ENCODE measurements at regions not wholly inside any gene's neighbourhood (a gene's known extent, or its start where the extent isn't known, plus 50 kb on each side); places are given as distances from the start of the nearest gene placed in this dataset.

DNA sequence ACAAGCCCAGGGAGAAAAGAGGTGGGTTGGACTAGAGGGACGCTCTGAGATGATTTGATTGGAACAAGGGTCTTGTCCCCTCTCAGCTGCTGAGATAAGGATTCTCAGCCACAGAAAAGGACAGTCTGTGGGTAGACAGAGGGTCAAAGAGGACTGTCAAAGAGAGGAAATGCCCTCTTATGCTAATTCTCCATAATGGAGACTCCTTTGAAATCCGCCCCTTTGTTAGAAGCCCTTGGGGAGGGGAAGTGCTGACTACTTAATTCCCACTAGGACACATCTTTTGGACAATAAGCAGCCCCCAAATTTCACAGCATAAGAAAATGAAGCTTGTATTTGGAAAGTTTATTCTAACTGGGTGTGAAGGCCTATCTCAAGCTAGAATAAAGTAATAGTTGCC, 176.6 kb downstream of the KTN1 start:
- Histone ChIP-seq H3K4me1 (peaks cover 5% of the 10 kb centered on the region; the same call in 1 of the 2 replicates), H3K9me3 (no peaks in the 10 kb centered on the region), H3K27me3 (replicated peaks; ENCODE audit: control insufficient read depth, insufficient read depth, low read length) (no peaks in the 10 kb centered on the region), H3K36me3 (ENCODE audit: control insufficient read depth, insufficient read depth, low read length) (no peaks in the 10 kb centered on the region), H3K4me3 (ENCODE audit: low read depth, low read length) (no peak overlapping the region)
- BruUV-seq (replicated peaks) = no TSS peak
- Mint-ChIP-seq H3K36me3 (ENCODE audit: insufficient read depth, unreplicated experiment) (no peaks in the 10 kb centered on the region), H3K4me3 (ENCODE audit: unreplicated experiment) (no peak overlapping the region), H3K27ac (ENCODE audit: unreplicated experiment) (no peak overlapping the region), H3K27me3 (ENCODE audit: insufficient read depth, unreplicated experiment) (no peaks in the 10 kb centered on the region), H3K9me3 (ENCODE audit: unreplicated experiment) (no peaks in the 10 kb centered on the region), H3K4me1 (ENCODE audit: low read depth, unreplicated experiment) (peaks cover 16% of the 10 kb centered on the region)
- DNase-seq = no peak
- intact Hi-C loops (cut with micrococcal nuclease; ENCODE audit: unreplicated experiment) = no loop called here
- ChIA-PET CTCF (no interaction called here), POLR2A (no interaction called here)
- TF ChIP-seq, protein P1, sequence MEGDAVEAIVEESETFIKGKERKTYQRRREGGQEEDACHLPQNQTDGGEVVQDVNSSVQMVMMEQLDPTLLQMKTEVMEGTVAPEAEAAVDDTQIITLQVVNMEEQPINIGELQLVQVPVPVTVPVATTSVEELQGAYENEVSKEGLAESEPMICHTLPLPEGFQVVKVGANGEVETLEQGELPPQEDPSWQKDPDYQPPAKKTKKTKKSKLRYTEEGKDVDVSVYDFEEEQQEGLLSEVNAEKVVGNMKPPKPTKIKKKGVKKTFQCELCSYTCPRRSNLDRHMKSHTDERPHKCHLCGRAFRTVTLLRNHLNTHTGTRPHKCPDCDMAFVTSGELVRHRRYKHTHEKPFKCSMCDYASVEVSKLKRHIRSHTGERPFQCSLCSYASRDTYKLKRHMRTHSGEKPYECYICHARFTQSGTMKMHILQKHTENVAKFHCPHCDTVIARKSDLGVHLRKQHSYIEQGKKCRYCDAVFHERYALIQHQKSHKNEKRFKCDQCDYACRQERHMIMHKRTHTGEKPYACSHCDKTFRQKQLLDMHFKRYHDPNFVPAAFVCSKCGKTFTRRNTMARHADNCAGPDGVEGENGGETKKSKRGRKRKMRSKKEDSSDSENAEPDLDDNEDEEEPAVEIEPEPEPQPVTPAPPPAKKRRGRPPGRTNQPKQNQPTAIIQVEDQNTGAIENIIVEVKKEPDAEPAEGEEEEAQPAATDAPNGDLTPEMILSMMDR (IDR thresholded peaks at IDR 0.05; ENCODE audit: insufficient read depth in 1 of 2, low read depth in 1 of 2, low read length in 1 of 2, severe bottlenecking in 1 of 2, unreplicated experiment in 1 of 2) = no peak

DNA sequence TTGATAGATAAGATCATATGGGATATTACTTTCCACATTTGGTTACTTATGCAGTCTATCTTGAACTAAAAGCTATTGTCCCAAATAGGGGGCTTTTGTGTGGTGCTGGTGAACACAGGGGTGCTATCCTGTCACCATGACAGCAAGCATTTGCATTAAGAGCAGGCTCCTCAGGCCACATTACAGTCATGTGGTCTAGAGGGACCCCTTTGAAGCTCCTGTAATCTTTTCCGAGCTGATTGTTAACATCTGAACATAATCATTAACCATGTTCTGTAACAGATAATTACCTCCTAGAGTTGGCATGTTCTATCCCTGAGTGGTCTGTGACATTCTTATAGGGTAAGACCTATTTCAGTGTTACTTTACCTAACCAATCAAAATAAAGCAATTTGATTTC, 178.8 kb downstream of the KTN1 start:
- H3K27me3 Mint-ChIP-seq (ENCODE audit: insufficient read depth, unreplicated experiment) = no peaks in the 10 kb centered on the region
- Histone ChIP-seq H3K36me3 (ENCODE audit: control insufficient read depth, insufficient read depth, low read length) (no peaks in the 10 kb centered on the region), H3K27me3 (replicated peaks; ENCODE audit: control insufficient read depth, insufficient read depth, low read length) (no peaks in the 10 kb centered on the region), H3K9me3 (no peaks in the 10 kb centered on the region), H3K4me3 (ENCODE audit: low read depth, low read length) (no peak overlapping the region), H3K4me1 (peaks cover 5% of the 10 kb centered on the region; the same call in 1 of the 2 replicates)
- H3K4me1 Mint-ChIP-seq (ENCODE audit: low read depth, unreplicated experiment) = peaks cover 16% of the 10 kb centered on the region
- intact Hi-C loops (cut with micrococcal nuclease; ENCODE audit: unreplicated experiment) = no loop called here
- no peaks in the 10 kb centered on the region for H3K36me3 Mint-ChIP-seq (ENCODE audit: insufficient read depth, unreplicated experiment)
- H3K4me3 Mint-ChIP-seq (ENCODE audit: unreplicated experiment) = no peak overlapping the region
- DNase-seq = no peak
- ChIA-PET CTCF (no interaction called here), POLR2A (no interaction called here)
- TF ChIP-seq, protein P1 (IDR thresholded peaks at IDR 0.05; ENCODE audit: insufficient read depth in 1 of 2, low read depth in 1 of 2, low read length in 1 of 2, severe bottlenecking in 1 of 2, unreplicated experiment in 1 of 2) = no peak
- H3K27ac Mint-ChIP-seq (ENCODE audit: unreplicated experiment) = no peak overlapping the region
- no peaks in the 10 kb centered on the region for H3K9me3 Mint-ChIP-seq (ENCODE audit: unreplicated experiment)
- BruUV-seq (replicated peaks) = no TSS peak

DNA sequence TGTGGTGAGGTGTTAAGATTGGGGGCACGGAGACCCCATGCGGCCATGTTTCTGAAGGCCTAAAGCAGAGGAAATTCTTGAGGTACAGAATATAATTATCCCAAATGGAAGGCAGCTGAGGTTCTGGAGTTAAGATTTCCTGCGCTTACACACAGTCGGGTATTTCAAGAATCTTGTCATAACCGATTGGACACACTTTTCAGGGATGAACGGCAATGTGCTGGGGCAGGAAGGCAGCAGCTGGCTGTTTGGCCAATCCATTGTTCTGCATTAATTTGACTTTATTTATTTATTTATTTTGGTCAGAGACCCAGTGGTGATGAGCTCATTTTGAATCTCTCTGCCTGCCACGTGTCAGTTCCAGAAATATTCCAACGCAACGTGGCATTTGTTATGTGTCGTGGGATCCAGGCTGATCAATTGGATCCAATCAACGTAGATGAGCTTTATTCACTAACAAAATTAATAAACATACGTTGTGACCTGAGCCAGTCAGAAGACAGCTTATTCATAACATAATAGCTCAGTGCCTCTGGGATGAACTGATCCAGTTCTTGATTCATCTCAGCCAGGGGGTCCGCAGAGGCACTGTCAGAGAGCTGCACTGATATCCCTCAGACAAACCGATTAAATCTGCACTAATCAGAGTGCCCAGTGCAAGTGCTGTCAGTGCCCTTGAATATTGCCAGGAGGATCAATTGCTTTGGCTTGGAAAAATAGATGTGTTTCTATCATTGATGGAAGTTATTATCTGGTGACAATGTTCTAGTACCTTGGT, 181.0 kb downstream of the KTN1 start:
- no peak overlapping the region for H3K4me3 ChIP-seq (ENCODE audit: low read depth, low read length)
- ChIA-PET CTCF (no interaction called here), POLR2A (no interaction called here)
- no peaks in the 10 kb centered on the region for H3K9me3 Mint-ChIP-seq (ENCODE audit: unreplicated experiment)
- no peaks in the 10 kb centered on the region for H3K27me3 ChIP-seq (replicated peaks; ENCODE audit: control insufficient read depth, insufficient read depth, low read length)
- TF ChIP-seq, protein P1 (IDR thresholded peaks at IDR 0.05; ENCODE audit: insufficient read depth in 1 of 2, low read depth in 1 of 2, low read length in 1 of 2, severe bottlenecking in 1 of 2, unreplicated experiment in 1 of 2) = no peak
- intact Hi-C loops (cut with micrococcal nuclease; ENCODE audit: unreplicated experiment) = no loop called here
- peaks cover 16% of the 10 kb centered on the region for H3K4me1 Mint-ChIP-seq (ENCODE audit: low read depth, unreplicated experiment)
- H3K4me3 Mint-ChIP-seq (ENCODE audit: unreplicated experiment) = no peak overlapping the region
- no peaks in the 10 kb centered on the region for H3K36me3 ChIP-seq (ENCODE audit: control insufficient read depth, insufficient read depth, low read length)
- no peaks in the 10 kb centered on the region for H3K9me3 ChIP-seq
- DNase-seq = no peak
- H3K27ac Mint-ChIP-seq (ENCODE audit: unreplicated experiment) = no peak overlapping the region
- H3K4me1 ChIP-seq = peaks cover 5% of the 10 kb centered on the region; the same call in 1 of the 2 replicates
- H3K36me3 Mint-ChIP-seq (ENCODE audit: insufficient read depth, unreplicated experiment) = no peaks in the 10 kb centered on the region
- BruUV-seq (replicated peaks) = no TSS peak
- H3K27me3 Mint-ChIP-seq (ENCODE audit: insufficient read depth, unreplicated experiment) = no peaks in the 10 kb centered on the region
